Gastroesophageal sphincter (tissue), 4 donors: ENCODE measurements at regions not wholly inside any gene's neighbourhood (a gene's known extent, or its start where the extent isn't known, plus 50 kb on each side); places are given as distances from the start of the nearest gene placed in this dataset.

ENCODE experiments used
- ATAC-seq: fragments of 150-250 bp; one replicate; pipeline ENCODE4 v1.9.1; 2016; ENCODE audit warnings: mild to moderate bottlenecking, moderate library complexity
- H3K27ac ChIP-seq, 4 donors: fragments of 200-600 bp; sonication (generic) in 3 of 4; 1 replicate in 3 of 4; 2 replicates in 1 of 4; pipeline ENCODE4 v1.5.1; 2016 to 2019
- H3K27me3 ChIP-seq: fragments of 200-600 bp; sonication (generic); one replicate; pipeline ENCODE4 v1.5.1; 2019
- H3K36me3 ChIP-seq, 2 donors: fragments of 200-600 bp; sonication (generic); one replicate each; pipeline ENCODE4 v1.5.1; 2019; ENCODE audit warnings: control low read depth in 1 of 2
- H3K4me1 ChIP-seq, 3 donors: fragments of 200-600 bp; sonication (generic); 1 replicate in 2 of 3; 2 replicates in 1 of 3; pipeline ENCODE4 v1.5.1; 2016 to 2019; ENCODE audit warnings: control low read depth in 2 of 3
- H3K4me3 ChIP-seq, 2 donors: fragments of 200-600 bp; sonication (generic); one replicate each; pipeline ENCODE4 v1.5.1; 2019; ENCODE audit warnings: mild to moderate bottlenecking in 1 of 2, moderate library complexity in 1 of 2
- H3K9me3 ChIP-seq, 3 donors: fragments of 200-600 bp; sonication (generic); one replicate each; pipeline ENCODE4 v1.5.1; 2017 to 2019; ENCODE audit warnings: control low read depth in 2 of 3
- EP300 ChIP-seq: sonication (generic); formaldehyde crosslinking; IDR thresholded peaks from one replicate; pipeline ENCODE4 v1.6.1; 2017; ENCODE audit warnings: antibody characterized with exemption, mild to moderate bottlenecking
- POLR2A ChIP-seq, 2 donors: fragments of 450-650 bp; IDR thresholded peaks; one replicate each; pipeline ENCODE4 v1.6.1; 2017; ENCODE audit warnings: antibody characterized with exemption in 2 of 2, mild to moderate bottlenecking in 2 of 2, moderate library complexity in 1 of 2
- POLR2AphosphoS5 ChIP-seq: sonication (generic); formaldehyde crosslinking; IDR thresholded peaks from one replicate; pipeline ENCODE4 v1.6.1; 2017; ENCODE audit warnings: antibody characterized with exemption
- WGBS, 2 donors: methylation state at CpG; one replicate each; pipeline ENCODE4 v1.1.5; 2018; ENCODE audit warnings: low coverage in 1 of 2; 5-methylcytosine and 5-hydroxymethylcytosine counted together
- TF ChIP-seq, protein P1 (sequence below), 4 experiments: fragments of 200-600 bp in 2 of 4; fragments of 450-650 bp in 2 of 4; sonication (generic) in 1 of 4; IDR thresholded peaks; one replicate each; pipeline ENCODE4 v1.5.1; 2017 to 2019; ENCODE audit warnings: antibody characterized with exemption in 4 of 4, mild to moderate bottlenecking in 2 of 4, moderate library complexity in 2 of 4

GRCh38 chr4:79207281-79207680 lies 118.6 kb downstream of the NAA11 start:
- H3K4me3 ChIP-seq, result no peak overlapping the region
- no peak for ATAC-seq

DNA sequence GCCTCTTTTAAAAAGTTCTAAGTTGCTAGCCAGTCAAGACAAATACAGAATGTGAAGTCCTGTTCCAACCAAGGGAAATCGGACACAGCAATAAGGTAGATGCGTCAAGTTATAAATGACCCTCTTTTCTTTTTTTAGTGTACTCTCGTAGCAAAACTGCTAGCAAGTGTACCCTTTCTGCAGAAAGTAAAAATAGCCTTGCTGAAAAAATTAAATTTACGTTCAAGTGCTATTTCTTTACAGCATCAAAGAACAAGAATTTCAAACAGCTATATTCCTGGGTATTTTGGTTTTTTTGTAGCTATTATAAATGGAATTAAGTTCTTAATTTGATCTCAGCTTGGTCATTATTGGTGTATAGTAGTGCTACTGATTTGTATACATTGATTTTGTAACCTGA lies 119.2 kb downstream of the NAA11 start:
- TF ChIP-seq, protein P1, sequence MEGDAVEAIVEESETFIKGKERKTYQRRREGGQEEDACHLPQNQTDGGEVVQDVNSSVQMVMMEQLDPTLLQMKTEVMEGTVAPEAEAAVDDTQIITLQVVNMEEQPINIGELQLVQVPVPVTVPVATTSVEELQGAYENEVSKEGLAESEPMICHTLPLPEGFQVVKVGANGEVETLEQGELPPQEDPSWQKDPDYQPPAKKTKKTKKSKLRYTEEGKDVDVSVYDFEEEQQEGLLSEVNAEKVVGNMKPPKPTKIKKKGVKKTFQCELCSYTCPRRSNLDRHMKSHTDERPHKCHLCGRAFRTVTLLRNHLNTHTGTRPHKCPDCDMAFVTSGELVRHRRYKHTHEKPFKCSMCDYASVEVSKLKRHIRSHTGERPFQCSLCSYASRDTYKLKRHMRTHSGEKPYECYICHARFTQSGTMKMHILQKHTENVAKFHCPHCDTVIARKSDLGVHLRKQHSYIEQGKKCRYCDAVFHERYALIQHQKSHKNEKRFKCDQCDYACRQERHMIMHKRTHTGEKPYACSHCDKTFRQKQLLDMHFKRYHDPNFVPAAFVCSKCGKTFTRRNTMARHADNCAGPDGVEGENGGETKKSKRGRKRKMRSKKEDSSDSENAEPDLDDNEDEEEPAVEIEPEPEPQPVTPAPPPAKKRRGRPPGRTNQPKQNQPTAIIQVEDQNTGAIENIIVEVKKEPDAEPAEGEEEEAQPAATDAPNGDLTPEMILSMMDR (IDR thresholded peaks at IDR 0.05), result no peak
- TF ChIP-seq POLR2AphosphoS5 (no peak), POLR2A (IDR thresholded peaks at IDR 0.05) (no peak), EP300 (no peak)
- Histone ChIP-seq H3K36me3 (no peaks in the 10 kb centered on the region), H3K4me3 (no peak overlapping the region), H3K9me3 (peaks cover 0 to 14% (median 0%) of the 10 kb centered on the region in 3 donors), H3K27me3 (no peaks in the 10 kb centered on the region), H3K27ac (no peak overlapping the region), H3K4me1 (peaks cover 0 to 11% (median 0%) of the 10 kb centered on the region in 3 donors)
- WGBS, 2 donors, result 93 to 96% methylated on average over 4 of the region's 4 CpGs
- no peak for ATAC-seq

More at GRCh38 chr4:79207281-79207680, 118.6 kb downstream of the NAA11 start:
- TF ChIP-seq EP300, result no peak
- no peak for TF ChIP-seq POLR2AphosphoS5
- Histone ChIP-seq H3K4me1 (peaks cover 0 to 11% (median 0%) of the 10 kb centered on the region in 3 donors), H3K27me3 (no peaks in the 10 kb centered on the region), H3K36me3 (no peaks in the 10 kb centered on the region), H3K9me3 (peaks cover 0 to 14% (median 0%) of the 10 kb centered on the region in 3 donors), H3K27ac (no peak overlapping the region)

DNA sequence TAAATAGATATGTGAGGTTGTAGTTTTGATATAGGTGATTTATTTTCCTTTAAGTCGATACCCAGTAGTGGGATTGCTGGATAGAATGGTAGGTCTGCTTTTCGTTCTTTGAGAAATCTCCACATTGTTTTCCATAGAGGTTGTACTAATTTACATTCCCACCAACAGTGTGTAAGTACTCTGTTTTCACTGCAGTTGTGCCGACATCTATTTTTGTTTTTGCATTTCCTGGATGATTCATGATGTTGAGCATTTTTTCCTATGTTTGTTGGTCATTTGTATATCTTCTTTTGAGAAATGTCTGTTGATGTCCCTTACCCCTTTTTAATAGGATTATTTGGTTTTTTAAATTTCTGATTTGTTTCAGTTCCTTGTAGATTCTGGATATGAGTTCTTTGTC lies 120.7 kb downstream of the NAA11 start:
- no peak overlapping the region for H3K27ac ChIP-seq
- H3K36me3 ChIP-seq, result no peaks in the 10 kb centered on the region
- H3K4me1 ChIP-seq, result no peaks in the 10 kb centered on the region
- peaks cover 0 to 14% (median 0%) of the 10 kb centered on the region in 3 donors for H3K9me3 ChIP-seq
- 81 to 83% methylated on average over 3 of the region's 3 CpGs for WGBS, 2 donors
- TF ChIP-seq POLR2AphosphoS5 (no peak), EP300 (no peak), POLR2A (IDR thresholded peaks at IDR 0.05) (no peak)
- TF ChIP-seq, protein P1 (IDR thresholded peaks at IDR 0.05), result no peak
- no peaks in the 10 kb centered on the region for H3K27me3 ChIP-seq
- ATAC-seq, result no peak
- no peak overlapping the region for H3K4me3 ChIP-seq

DNA sequence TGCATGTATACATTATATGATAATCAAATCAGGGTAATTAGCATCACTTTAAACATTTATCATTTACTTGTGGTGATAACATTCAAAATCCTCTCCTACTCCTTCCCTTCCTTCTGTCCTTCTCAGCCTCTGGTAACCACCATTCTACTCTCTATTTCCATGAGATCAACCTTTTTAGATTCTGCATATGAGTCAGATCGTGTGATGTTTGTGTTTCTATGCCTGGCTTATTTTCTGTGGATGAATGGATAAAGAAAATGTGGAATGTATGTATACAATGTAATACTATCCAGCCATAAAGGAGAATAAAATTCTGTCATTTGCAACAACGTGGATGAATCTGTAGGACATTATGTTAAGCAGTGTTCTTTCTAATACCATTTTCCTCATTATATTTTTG lies 123.9 kb downstream of the NAA11 start:
- Histone ChIP-seq H3K4me1 (no peaks in the 10 kb centered on the region), H3K9me3 (peaks cover 0 to 14% (median 0%) of the 10 kb centered on the region in 3 donors), H3K36me3 (no peaks in the 10 kb centered on the region), H3K27me3 (no peaks in the 10 kb centered on the region), H3K27ac (no peak overlapping the region), H3K4me3 (no peak overlapping the region)
- TF ChIP-seq POLR2AphosphoS5 (no peak), EP300 (no peak), POLR2A (IDR thresholded peaks at IDR 0.05) (no peak)
- TF ChIP-seq, protein P1 (IDR thresholded peaks at IDR 0.05), result no peak
- ATAC-seq, result no peak
- 70 to 75% methylated on average over 2 of the region's 2 CpGs for WGBS, 2 donors

GRCh38 chr4:79199743-79200142 lies 126.1 kb downstream of the NAA11 start:
- Histone ChIP-seq H3K4me1 (no peaks in the 10 kb centered on the region), H3K27me3 (no peaks in the 10 kb centered on the region), H3K36me3 (no peaks in the 10 kb centered on the region), H3K27ac (no peak overlapping the region), H3K9me3 (no peaks in the 10 kb centered on the region), H3K4me3 (no peak overlapping the region)
- no peak for ATAC-seq
- TF ChIP-seq POLR2A (IDR thresholded peaks at IDR 0.05) (no peak), POLR2AphosphoS5 (no peak), EP300 (no peak)
- TF ChIP-seq, protein P1 (IDR thresholded peaks at IDR 0.05), result no peak
- 85 to 92% methylated on average over 2 of the region's 2 CpGs for WGBS, 2 donors
